GM23248 (cell line): ENCODE measurements at regions not wholly inside any gene's neighbourhood (a gene's known extent, or its start where the extent isn't known, plus 50 kb on each side); places are given as distances from the start of the nearest gene placed in this dataset.

Experiments
- EZH2 ChIP-seq: fragments of 200-600 bp; sonication (generic); IDR thresholded peaks from 2 replicates; pipeline ENCODE4 v1.6.1; 2018; ENCODE audit warnings: antibody characterized with exemption, mild to moderate bottlenecking; ENCODE audit not compliant: insufficient read depth, poor library complexity, severe bottlenecking
- EZH2phosphoT487 ChIP-seq: fragments of 200-600 bp; sonication (generic); IDR thresholded peaks from 2 replicates; pipeline ENCODE4 v1.6.1; 2018; ENCODE audit warnings: antibody characterized with exemption, moderate library complexity, mild to moderate bottlenecking, low read depth; ENCODE audit not compliant: insufficient read depth

DNA sequence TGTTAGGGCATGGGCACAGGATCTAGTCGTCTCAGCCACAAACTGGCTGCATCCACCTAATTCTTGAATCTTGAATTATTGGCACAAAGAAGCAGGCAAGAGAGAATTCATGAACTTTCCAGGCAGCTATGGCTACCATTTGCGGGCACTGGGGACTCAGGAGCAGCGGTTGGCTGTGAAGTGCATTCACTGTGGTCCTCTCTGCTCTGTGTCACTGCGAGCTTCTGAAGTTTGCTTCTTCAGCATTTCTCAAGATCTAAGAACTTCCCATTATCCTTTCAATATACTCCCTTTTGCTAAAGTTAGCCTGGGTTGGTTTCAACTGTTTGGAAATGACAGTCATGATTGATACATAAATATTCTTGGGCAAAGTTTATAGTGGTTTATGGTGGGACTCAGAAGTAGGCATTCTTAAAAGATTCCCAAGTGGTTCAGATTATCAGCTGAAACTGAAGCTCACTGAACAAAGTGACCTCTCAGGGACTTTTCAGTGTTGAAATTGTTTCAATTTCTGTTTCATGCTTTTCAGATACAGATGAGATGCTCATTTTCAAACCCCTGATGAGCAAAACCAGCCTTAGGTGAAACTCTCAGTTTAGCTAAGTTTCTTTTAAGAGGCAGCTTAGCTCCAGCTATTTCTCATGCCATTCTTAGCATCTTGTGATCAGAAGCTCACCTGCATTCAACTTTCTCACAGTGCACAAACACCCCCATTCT, 1258.3 kb upstream of the GYPC start:
- TF ChIP-seq EZH2 (no peak), EZH2phosphoT487 (no peak)
